GM10266 (cell line): ENCODE measurements at regions not wholly inside any gene's neighbourhood (a gene's known extent, or its start where the extent isn't known, plus 50 kb on each side); places are given as distances from the start of the nearest gene placed in this dataset.

Source experiments
- DNase-seq: peaks from one replicate; pipeline ENCODE4 v3.0.0; 2012; ENCODE audit errors: extremely low spot score
- CTCF ChIP-seq: IDR thresholded peaks from 2 replicates; pipeline ENCODE4 v1.5.1; 2012; ENCODE audit warnings: mild to moderate bottlenecking, low read depth; ENCODE audit not compliant: control insufficient read depth, insufficient read depth; ENCODE audit errors: missing control alignments

DNA sequence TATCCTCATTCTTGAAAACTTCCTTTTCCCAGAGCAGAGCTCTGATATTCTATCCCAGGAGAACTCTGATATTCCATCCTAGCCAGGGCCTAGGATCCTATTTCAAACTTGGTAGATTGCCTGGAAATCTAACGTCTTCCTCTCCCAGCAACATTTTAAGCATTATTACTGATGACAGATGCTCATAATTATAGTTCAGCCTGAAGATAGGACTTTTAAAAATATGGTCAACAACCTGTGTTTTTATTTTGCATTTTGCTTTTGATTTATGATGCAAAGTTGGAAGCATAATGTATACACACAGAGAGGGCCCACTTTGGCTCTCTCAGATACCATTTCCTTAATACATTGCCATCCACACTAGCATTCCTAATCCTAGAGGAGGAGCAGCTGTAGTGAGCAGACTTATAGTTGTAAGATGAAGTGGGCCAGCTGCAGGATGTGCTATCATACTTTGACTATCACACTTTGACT lies 457.4 kb upstream of the TPK1 start:
- no peak for DNase-seq
- TF ChIP-seq CTCF, result no peak

DNA sequence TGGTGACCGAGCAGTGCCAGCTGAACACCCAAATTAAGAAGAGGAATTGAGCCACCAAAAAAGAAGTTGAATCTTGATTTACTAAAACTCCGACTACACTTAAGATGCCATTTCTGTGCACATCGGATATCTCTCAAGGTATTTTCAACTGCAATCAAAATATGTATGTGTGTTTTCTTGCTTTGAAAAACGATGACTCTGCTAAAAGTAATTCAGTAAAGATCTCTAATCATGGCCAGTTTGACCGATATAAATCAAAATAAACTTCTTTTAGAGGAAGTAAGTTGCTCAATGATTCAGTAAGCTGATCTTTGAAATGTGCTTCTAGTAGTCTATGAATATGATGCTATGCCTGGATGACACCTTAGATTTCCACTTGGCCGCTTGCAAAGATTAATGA lies 453.5 kb upstream of the TPK1 start:
- no peak for DNase-seq
- TF ChIP-seq CTCF, result no peak

- TF ChIP-seq CTCF, result no peak
- no peak for DNase-seq
Observed at GRCh38 chr7:145276118-145276517, 440.3 kb upstream of the TPK1 start.

- no peak for TF ChIP-seq CTCF
- DNase-seq, result no peak
Observed at GRCh38 chr7:145269418-145270161, 433.7 kb upstream of the TPK1 start.

GRCh38 chr7:145265180-145265579 lies 429.3 kb upstream of the TPK1 start:
- no peak for TF ChIP-seq CTCF

DNA sequence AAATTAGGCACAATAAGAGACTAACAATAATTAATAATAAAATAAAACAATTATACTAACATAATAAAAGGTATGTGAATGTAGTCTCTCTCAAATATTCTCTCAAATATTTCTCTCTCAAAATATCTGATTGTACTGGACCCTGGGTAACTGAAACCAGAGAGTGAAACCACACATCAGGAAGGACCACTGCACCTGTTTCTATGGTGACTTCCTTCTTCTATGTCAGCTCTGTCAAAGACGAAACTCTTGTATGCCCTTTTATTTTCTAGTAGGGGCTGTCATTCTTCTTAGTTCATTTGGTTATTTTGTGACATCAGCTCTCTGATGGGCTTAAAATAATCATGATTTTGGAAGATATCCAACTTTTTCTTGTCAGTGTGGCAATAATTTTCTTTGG lies 428.0 kb upstream of the TPK1 start:
- no peak for DNase-seq
- no peak for TF ChIP-seq CTCF

More at GRCh38 chr7:145265180-145265579, 429.3 kb upstream of the TPK1 start:
- no peak for DNase-seq

DNA sequence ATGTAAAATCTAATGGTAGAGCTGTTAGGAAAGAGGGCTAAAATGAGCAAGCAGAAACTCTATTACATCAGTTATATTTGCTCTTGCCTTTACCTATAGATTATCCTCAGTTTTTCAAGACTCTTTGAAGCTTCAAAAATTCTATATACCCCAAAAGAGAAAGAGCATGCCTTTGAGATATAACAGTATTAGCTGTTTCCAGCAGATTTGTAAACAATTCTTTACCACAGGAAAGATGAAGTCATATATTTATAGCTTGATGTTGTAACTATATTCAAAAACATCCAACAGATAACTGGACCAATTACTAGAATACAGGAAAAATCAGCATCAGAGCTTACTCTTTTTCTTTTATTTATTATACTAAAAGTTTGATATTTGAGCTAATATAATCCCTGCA lies 416.2 kb upstream of the TPK1 start:
- TF ChIP-seq CTCF, result no peak
- no peak for DNase-seq
